PFSK-1 (cell line): ENCODE measurements at regions not wholly inside any gene's neighbourhood (a gene's known extent, or its start where the extent isn't known, plus 50 kb on each side); places are given as distances from the start of the nearest gene placed in this dataset.

Source experiments
- FOXP2 ChIP-seq: optimal IDR thresholded peaks from 2 replicates; pipeline ENCODE3; 2011; ENCODE audit warnings: borderline replicate concordance, control low read depth, inconsistent platforms; ENCODE audit not compliant: insufficient read depth; ENCODE audit errors: extremely low read length, extremely low read depth
- POLR2AphosphoS5 ChIP-seq: IDR thresholded peaks from 2 replicates; pipeline ENCODE4 v1.6.1; 2012; ENCODE audit warnings: low read depth, mild to moderate bottlenecking, control low read depth, low read length, moderate library complexity
- REST ChIP-seq, 2 experiments: IDR thresholded peaks; 2 replicates each; pipeline versions ENCODE4 v1.6.1 to v1.8.0; 2011 to 2012; ENCODE audit warnings: low read depth in 2 of 2, low read length in 2 of 2, control low read depth in 1 of 2, inconsistent platforms in 1 of 2, mild to moderate bottlenecking in 1 of 2, moderate library complexity in 1 of 2; ENCODE audit not compliant: insufficient read depth in 1 of 2
- SIN3A ChIP-seq: IDR thresholded peaks from 2 replicates; pipeline ENCODE4 v1.6.1; 2012; ENCODE audit warnings: mild to moderate bottlenecking, low read length, moderate library complexity, borderline replicate concordance; ENCODE audit not compliant: insufficient read depth
- TAF1 ChIP-seq: IDR thresholded peaks from 2 replicates; pipeline ENCODE4 v1.6.1; 2012; ENCODE audit warnings: low read length, control low read depth, borderline replicate concordance; ENCODE audit not compliant: insufficient read depth

- no peak for TF ChIP-seq TAF1
- TF ChIP-seq REST (IDR thresholded peaks at IDR 0.05; ENCODE audit: insufficient read depth in 1 of 2, low read depth in 2 of 2, low read length in 2 of 2): no peak
- no peak for TF ChIP-seq SIN3A
- TF ChIP-seq FOXP2: no peak
- TF ChIP-seq POLR2AphosphoS5: no peak
Measured at GRCh38 chr11:119474682-119475596, 52.0 kb upstream of the THY1 start.

GRCh38 chr11:119473901-119474681, 51.1 kb upstream of the THY1 start:
- TF ChIP-seq POLR2AphosphoS5 (no peak), TAF1 (no peak), FOXP2 (no peak), REST (IDR thresholded peaks at IDR 0.05; ENCODE audit: insufficient read depth in 1 of 2, low read depth in 2 of 2, low read length in 2 of 2) (no peak), SIN3A (no peak)

- no peak for TF ChIP-seq SIN3A
- TF ChIP-seq FOXP2: no peak
- TF ChIP-seq REST (IDR thresholded peaks at IDR 0.05; ENCODE audit: insufficient read depth in 1 of 2, low read depth in 2 of 2, low read length in 2 of 2): no peak
- no peak for TF ChIP-seq POLR2AphosphoS5
- TF ChIP-seq TAF1: no peak
Measured at GRCh38 chr11:119473226-119473625, 50.3 kb upstream of the THY1 start.

- TF ChIP-seq FOXP2: no peak
- no peak for TF ChIP-seq SIN3A
- TF ChIP-seq POLR2AphosphoS5: no peak
- no peak for TF ChIP-seq TAF1
- TF ChIP-seq REST (IDR thresholded peaks at IDR 0.05; ENCODE audit: insufficient read depth in 1 of 2, low read depth in 2 of 2, low read length in 2 of 2): no peak
Measured at GRCh38 chr11:119472856-119473222, 49.9 kb upstream of the THY1 start.
